NCI-H446 (cell line): ENCODE measurements at regions not wholly inside any gene's neighbourhood (a gene's known extent, or its start where the extent isn't known, plus 50 kb on each side); places are given as distances from the start of the nearest gene placed in this dataset.

ENCODE experiments used
- DNase-seq, 2 experiments: peaks; one replicate each; lab custom pipeline; 2025; lab: John Stamatoyannopoulos, UW

DNA sequence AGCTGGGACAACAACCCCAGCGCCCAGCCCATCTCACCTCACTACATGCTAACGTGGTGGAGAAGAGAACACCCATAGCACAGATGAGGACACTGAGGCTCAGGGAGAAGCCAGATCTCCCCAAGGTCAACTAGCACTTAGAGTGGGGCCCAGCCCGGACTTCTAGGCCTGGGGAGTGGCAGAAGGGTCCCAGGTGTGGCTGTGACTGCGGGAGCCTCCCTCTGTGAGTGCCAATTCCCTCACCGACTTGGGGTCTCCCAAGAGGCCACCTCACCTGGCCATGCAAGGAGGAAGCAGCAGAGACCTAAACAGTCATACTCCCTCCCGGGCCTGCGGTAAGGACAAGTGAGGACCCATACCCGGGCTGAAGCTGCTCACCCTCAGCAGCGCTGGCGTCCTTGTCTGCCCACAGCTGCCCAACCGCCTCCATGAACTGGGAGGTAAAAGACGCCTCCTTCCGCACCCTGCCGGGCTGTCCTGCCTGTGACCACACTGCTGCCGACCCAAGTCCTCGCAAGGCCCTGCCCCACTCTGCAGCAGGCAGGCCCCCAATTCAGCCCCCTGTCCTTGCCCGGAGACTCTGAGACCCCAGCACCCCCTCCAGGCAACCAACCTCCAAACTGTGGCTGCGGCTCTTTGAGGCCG is 93.2 kb upstream of the RTL6 start:
- no peak for DNase-seq

DNA sequence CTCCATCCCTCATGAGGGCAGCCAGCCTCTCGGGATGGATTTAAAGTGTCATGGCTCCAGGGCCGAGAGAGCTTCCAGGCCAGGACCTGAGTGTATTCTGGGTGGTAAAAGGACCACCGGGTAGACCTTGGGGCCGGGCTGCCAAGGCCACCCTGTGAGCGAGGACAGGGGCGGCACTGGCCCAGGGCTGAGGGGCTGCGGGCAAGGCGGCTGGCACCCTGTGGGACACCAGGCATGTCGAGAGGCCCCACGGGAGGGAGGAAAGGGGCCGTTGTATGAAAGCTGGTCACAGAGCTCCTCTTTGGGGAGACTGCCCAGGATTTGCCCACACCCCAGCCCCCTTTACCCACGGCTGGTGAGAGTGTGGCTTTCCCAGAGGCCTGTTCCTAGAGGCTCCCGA is 92.3 kb upstream of the RTL6 start:
- no peak for DNase-seq

DNA sequence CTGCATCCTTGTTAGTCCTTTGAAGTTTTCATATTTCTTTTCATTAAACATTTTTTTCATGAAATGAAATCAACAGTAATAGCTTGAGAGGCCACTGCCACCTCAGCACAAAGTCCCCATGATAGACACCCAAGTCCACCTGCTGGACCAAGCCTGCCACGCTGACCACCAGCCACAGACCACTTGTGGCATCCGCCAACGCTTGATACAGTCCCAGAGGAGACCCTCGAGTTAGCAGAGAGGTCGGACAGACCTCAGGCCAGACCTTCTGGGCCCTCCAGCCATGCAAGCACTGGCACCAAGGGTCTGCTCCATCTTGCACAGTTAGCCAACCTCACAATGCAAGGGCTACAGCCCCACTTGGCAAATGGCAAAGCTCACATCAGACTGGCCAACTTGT is 91.8 kb upstream of the RTL6 start:
- DNase-seq = no peak

DNA sequence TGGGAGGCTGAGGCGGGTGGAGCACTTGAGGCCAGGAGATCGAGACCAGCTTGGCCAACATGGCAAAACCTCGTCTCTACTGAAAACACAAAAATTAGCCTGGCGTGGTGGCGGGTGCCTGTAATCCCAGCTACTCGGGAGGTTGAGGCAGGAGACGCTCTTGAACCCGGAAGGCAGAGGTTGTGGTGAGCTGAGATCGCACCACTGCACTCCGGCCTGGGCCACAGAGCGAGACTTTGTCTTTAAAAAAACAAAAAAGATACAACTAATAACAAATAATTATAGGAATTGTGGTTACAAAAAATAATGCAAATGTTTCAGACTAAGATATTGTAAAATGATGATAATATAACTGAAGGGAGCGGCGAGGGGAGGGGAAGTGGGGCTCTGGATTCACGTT is 90.3 kb upstream of the RTL6 start:
- DNase-seq = no peak

DNA sequence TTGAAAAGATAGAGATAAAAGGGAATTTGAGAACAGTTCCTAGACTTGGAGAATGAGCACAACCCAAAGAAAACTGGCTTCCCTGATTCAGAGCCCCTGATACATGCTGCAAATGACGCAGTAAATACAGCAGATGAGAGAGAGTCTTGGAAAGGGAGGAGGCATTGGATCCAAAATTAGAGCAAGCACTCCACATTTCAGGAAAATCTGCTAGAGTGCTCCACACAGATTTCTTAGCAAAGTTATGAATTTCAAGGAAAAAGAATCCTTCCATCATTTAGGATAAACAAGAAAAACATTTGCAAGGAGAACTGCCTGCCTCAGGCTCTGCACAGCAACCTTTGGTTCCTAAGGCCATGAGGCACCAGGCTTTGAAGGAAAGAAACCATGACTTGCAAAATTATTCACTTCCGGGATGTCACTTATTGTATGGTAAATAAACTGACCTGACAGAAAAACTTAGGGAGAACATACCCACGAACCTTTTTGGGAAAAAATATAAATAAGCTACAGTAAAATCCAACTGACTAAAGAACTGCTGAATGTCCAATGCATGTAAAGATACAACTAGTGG is 89.8 kb upstream of the RTL6 start:
- DNase-seq = no peak

DNA sequence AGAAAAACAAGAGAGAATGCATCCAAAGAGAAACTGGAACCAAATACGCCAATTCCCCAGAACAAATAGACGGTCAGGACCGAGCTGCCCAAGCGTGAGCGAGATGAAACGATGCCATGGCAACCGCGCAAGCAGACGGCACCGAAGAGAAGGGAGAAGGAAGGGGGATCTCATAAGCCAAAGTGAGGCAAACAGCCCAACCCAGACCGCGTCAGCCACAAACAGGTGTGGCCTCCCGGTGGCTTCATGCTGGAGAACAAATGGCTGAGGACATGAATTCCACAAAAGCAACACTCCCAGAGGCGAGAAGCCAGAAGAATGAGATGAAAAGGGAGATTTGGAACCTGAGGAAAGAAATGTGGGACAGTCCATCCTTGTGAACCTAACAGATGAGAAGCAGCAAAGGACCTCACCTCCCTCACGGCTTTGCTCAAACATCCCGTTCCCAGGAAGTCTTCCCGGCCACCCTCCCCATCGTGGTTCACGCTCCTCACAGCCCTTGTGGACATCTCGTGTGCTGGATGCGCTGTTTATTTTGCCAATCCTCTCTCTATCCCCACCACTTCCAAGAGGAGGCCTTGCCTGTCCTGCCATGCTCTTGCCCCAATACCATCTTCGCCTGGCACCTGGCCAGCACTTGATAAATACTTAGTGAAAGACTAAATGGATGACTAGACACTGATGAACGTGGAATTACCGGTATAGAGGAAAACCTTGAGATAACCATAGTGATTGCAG is 89.1 kb upstream of the RTL6 start:
- DNase-seq = no peak

DNA sequence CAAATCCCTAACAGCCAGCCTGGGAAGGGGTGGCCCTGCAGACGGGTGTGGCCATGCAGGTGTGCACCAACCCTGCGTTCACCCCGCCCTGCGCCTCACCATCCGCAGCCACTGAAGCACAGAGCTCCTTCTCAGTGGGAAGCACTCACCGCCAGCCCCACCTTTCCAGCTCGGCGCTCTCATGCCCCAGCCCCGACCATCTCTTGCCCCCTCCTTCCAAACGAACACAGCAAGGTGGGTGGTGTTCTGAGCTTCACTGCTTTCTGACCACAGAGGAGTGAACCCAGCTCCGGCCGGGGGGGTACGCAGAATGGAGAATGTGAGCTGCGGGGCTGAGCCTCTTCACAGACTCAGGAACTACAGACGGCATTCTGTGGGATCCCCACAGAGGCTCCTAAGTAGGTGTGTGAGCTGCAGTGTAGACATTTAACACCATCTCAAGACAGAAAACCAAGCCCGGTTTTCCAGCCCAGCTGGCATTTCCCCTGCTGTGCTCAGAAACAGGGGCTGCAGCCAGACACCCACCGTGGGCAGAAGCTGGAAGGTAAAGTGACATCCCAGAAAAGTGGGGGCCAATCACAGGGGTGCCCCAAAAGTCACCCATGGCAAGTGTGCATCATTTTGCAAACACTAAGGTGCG is 88.4 kb upstream of the RTL6 start:
- DNase-seq = no peak

DNA sequence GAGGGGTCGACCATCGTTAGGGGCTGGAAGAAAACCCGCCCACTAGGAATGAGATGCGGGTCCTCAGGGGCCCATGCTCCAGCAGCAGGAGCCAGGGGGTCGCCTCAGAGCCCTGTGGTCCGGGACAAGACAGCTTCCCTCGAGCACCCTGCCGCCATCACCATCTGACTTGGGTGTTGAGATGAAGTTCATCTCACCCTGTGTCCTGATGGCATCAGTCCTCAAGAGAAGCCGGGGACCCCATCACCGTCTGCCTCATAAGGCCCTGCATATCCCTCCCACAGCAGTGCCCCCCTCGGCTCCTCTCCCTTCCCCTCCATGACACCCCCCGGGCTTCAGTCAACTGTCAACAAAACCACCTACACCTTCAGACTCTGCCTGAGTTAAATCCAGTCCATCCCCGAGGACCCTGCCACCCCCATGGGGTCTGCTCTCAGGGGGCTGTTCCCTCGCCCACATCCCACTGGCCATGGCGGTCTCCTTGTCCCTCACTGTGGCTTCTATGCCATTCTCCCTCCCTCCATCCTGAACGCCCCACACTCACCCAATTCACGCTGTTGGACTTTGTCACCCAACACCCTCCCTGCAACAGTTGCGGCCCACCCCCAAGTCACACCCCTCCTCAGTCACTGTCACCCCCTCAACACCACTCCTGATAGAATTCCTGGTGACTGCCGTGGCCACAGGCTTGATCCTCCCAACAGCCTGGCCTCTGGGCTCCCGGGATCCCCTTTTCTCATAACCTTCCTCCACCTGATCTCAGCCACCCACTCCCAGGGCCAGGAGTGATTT is 87.7 kb upstream of the RTL6 start:
- DNase-seq = no peak

DNA sequence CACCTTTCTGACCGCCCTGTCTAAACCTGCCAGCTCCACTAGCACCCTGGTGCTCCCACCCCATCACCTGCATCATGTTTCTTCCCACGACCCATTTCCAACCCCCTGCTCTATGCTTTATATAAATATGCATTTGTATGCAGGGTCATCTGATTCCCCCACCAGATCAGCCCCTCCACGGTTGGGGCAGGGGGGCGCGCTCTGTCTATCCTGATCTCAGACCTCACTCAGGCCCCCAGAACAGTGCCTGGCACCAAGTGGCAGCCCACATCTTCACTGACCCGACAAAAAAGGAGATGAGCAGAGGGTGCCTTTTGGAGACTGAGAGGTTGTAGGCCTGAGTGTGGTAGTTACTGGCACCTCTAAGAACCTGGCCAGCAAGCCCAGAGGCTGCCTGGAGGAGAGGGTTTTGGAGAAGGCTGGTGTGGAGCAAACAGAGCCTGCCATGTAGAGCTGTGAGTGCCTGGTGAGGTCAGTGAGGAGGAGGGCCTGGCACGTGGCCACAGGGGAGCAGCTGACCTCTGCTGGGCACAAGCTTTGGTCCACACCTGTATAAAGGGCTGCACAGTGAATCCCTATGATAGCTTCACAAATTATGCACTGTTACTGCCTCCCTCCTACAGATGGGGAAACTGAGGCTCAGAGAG is 86.3 kb upstream of the RTL6 start:
- no peak for DNase-seq

DNA sequence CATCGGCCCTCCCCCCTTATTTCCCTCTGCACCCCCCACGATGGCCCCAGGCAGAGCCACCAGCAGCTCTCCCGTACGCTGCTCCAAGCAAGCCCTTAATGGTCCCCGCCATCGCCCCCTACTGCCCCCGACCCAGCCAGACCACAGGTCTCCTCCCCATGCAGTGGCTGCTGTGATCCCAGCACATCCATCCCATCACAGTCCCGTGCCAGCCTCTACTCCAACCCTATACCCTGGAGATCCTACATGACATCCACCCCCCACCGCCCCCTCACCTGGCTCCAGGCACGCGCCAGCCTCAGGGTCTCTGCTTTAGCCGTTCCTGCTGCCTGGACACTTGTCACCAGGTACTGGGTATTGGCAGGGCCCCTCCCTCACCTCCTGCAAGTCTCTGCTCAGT is 85.8 kb upstream of the RTL6 start:
- DNase-seq = no peak

DNA sequence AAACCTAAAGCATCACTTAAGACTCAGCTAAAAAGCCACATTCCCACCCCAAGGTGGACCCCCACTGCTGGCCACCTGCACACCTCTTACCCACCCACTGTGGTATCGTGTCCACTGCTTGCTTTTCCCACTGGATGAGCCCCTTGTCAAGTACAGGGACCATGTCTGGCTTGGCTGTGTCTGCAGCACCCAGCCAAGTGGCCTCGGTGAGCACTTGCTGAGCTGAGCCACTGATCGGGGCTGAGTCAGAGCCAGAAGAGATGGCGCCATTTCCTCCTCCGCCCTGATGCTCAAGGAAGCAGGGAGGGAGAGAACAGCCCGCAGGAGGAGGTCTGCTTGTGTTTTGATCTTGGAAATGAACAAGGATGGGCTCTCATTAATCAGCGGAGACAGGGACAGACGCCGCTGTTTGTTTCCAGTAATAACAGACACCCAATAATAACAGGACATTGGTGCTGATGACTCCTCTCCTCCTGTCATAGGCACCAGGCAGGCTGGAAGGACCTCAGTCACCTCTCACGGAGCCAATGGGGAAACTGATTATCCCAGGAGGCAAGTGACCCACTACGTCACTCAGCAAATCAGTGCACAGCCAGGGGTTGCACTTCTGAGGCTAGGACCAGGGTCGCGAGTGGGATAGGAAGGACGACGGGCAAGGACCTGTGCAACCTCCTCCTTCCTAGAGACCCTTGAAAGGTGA is 85.2 kb upstream of the RTL6 start:
- no peak for DNase-seq

DNA sequence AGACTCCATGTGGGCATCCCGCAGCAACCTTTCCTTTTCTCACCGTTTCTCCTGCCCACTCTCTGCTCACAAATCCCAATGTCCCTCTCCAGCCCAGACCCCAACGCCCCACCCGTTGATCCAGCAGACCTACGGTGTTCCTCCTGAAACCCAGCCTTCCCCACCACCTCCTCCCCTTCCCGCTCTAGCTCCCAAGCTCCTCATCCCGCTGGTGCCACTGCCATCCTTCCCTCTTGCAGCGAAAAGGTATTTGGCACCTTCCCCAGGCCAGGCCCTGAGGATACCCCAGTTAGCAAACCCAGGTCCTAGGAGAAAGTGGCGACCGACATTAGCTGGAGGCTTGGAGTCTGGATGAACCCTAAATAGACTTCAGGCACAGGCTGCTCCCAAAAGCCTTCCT is 84.0 kb upstream of the RTL6 start:
- no peak for DNase-seq

DNA sequence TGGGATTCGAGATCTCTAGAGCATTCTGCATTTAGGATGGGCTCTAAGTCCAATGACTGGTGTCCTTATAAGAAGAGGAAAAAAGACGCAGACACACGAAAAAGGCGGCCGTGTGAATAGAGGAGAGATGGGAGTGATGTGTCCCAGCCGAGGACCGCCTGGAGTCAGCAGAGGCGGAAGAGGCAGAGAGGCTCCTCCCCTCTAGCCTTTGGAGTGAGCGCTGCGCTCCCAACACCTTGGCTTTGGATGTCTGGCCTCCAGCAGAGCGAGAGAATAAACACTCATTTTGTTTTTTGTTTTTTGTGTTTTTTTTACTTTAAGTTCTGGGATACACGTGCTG is 83.0 kb upstream of the RTL6 start:
- no peak for DNase-seq

DNA sequence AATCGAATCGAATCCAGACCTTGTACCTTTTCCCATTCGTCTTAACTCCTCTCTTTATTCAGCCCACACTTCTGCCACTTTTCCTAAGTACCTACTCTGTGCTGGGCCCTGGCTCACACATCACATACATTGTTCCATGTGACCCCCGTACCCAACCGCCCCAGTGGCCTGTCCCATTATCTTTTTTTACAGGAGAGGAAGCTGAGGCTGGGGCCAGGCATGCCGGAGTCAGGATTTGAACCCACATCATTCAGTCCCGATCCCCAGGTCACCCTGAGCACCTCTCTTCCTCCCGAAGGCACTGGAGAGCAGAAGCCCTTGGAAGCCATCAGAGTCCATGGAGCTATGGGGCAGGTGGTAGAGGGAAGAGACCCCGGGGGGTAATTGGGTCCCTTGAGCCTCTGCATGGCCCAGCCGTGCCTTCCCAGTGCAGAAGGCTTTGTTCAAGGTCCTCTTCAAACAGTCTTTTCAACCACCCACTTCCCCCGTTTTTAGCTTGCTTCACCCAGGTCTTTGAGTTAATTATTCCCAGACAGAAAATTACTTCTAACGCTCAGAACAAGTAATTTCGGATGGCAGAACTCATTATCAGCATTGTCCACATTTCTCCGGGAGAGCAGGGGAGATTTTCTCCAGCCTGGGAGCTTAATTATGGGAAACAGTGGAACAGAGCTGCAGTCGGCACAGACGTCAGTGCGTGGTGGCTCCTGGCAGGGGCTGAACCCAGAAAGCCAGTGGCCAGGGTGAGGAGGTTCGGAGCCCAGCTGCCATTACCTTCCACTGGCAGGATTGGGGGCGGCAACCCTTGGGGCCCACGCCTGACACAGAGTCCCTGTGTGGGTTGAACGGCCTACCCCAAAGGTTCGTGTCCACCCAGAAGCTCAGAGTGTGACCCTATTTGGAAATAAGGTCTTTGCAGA is 82.4 kb upstream of the RTL6 start:
- DNase-seq = no peak

DNA sequence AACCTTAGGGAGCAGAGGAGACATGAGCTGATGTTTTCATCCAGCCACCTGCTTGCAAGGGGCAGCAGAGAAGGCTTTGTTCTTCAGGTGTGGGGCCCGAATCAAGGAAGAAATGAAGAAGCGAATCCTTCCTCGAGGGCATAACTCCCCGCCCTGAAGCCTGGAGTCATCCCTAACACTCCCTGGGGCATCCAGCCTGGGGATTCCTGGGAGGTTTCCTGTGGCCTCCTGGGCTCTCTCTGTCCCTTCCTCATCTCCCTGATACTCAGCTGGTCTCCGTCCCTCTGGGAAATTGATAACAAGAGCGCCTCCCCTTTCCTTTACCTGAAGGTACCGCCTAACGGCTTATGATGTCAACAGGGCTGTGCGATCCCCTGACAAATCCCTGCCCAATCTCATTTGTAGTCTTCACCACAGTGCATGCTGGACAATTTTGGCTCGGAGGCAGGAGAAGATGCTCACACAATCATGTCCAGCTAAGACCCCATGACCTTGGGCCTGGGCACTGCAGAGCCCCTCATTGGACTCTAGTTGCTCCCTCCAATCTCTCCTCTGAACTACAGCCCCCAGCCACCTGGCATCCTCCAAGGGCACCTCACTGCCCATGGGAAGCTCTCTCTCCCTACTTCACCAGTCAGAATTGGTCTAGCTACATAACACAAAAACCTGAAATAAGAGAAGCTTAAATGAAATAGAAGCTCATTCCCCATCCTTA is 80.6 kb upstream of the RTL6 start:
- no peak for DNase-seq

DNA sequence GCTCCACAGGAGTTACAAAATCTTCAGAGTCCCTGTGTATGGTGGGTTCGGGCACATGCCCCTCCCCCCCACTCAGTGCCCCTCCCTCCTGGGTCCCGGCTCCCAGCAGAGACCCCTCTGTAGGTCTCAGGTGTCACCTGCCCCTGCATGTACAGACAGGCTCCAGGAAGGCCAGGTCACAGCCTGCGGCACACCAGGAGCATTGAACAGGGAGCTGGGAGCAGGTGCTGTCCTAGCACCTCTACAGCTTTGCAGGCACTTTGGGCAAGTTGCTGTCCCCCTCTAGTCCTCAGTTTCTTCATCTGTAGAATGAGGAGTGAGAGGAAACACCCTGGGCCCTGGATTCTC is 80.1 kb upstream of the RTL6 start:
- no peak for DNase-seq

DNA sequence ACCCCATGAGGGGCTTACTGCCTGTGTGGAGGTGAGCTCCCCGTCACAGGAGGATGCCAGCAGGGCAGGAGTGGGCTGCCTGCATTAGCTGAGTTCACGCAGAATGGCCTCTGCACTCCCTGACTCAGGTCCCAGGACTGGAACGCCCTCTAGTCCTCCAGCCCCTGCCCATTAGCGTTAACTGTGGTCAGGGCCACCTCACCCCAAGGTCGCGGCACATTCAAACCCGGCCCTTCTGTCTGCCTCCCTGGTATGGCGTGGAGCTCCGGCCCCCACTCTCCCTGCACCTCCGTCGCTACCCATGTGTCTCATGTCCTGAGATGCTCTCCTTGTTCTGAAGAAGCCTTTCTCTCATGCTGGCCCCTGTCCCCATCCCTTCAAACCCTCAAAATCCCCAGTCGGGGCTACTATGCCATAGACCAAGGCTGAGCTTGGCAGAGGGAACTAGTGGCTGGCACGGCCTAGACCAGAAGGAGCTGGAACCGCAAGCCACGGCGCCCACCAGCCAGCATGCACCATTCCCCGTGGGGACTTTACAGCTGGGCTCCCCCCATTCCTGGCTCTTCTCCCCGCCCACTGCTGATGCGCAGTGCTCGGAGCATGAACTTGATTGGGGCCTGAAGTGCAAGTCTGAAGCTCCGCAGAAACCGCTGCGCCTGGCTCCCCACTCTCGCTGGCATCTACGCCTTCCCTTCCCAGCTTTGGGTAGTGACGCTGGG is 79.5 kb upstream of the RTL6 start:
- DNase-seq = no peak

DNA sequence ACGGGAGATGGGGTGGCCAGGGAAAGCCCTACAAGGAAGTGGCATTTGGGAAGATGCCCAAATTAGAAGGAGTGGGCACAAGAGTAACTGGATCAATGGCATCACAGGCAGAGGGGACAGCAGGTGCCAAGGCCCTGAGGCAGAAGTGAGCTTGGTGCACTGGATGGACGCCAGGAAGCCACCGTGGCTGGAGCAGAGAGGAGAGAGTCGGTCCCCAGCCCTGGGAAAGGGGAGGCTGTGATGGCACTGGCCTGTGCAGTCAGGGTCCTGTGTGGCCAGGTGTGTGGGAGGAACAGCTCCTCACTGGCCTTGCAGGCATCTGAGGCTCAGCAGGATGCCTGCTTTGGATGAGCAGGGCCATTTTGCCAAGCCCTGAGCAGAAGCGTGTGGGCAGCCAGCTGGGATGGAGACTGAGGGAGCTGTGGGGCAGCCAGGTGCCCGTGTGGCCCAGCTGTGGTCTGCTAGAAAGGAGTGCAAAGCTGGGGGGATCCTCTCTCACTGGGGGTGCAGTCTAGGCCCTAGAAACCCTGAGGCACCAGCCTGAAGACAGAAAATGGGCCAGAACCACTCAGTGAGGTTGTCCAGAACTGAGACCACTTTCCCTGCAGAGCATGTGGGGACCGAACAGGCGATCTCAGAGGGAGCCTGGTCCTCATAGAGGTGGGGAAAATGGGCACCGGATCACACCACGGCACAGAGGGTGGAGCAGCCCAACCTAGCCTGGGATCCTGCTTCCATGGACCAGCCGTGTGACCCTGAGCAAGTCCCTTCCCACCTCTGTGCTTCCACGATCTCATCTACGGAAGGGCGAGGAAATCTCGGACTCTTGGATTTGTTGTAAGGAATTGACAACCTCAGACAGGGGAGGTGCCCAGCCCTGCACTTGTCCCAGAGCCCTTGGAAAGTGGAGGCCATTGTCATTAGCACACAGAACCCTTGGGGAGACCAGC is 78.6 kb upstream of the RTL6 start:
- DNase-seq = no peak
